RKO (cell line): ENCODE measurements at regions not wholly inside any gene's neighbourhood (a gene's known extent, or its start where the extent isn't known, plus 50 kb on each side); places are given as distances from the start of the nearest gene placed in this dataset.
"Not testable (repeated sequence)": the region's sequence is repeated elsewhere in the genome, so short reads cannot be mapped to it uniquely, and the experiment has no call there.

Experiments used
- DNase-seq: peaks from one replicate; pipeline ENCODE4 v3.0.0-alpha.2; 2016; ENCODE audit warnings: low spot score

- DNase-seq = no peak
These were observed 139.8 kb downstream of the ARRDC3 start for GRCh38 chr5:91243286-91243685.

DNA sequence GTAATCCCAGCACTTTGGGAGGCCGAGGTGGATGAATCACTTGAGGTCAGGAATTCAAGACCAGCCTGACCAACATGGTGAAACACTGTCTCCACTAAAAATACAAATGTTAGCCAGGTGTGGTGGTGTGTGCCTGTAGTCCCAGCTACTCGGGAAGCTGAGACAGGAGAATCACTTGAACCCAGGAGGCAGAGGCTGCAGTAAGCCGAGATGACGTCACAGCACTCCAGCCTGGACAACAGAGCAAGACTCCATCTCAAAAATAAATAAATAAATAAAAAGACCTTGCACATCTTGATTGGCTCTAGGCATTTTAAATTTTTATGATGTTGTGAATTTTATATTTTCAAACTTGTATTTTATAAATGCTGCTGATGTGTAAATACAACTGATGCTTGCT, 141.7 kb downstream of the ARRDC3 start:
- not testable (repeated sequence) for DNase-seq

GRCh38 chr5:91240175-91240574, 142.9 kb downstream of the ARRDC3 start:
- DNase-seq = no peak

- no peak for DNase-seq
These were observed 147.8 kb downstream of the ARRDC3 start for GRCh38 chr5:91235271-91235694.

- DNase-seq = no peak
These were observed 150.6 kb downstream of the ARRDC3 start for GRCh38 chr5:91232523-91232922.

DNA sequence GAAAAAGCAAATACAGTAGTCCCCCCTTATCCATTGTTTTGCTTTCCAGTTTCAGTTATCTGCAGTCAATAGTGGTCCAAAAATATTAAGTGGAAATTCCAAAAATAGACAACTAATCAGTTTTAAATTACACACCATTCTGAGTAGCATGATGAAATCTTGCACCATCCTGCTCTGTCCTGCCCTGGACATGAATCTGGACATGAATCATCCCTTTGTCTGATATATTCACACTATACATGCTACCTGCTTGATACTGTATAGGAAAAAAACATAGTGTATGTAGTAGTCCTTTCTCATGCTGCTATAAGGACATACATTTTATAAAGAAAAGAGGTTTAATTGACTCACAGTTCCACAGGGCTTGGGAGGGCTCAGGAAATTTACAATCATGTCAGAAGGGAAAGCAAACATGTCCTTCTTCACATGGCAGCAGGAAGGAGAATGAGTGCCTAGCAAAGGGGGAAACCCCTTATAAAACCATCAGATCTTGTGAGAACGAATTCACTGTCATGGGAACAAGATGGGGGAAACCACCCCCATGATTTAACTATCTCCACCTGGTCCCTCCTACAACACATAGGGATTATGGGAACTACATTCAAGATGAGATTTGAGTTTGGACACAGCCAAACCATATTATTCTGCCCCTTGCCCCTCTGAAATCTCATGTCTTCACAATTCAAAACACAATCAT, 153.9 kb downstream of the ARRDC3 start:
- peak; percentile 13 for DNase-seq

GRCh38 chr5:91228188-91228587, 154.9 kb downstream of the ARRDC3 start:
- DNase-seq = no peak

- DNase-seq = peak; percentile 19
These were observed 157.1 kb downstream of the ARRDC3 start for GRCh38 chr5:91225848-91226686.

DNA sequence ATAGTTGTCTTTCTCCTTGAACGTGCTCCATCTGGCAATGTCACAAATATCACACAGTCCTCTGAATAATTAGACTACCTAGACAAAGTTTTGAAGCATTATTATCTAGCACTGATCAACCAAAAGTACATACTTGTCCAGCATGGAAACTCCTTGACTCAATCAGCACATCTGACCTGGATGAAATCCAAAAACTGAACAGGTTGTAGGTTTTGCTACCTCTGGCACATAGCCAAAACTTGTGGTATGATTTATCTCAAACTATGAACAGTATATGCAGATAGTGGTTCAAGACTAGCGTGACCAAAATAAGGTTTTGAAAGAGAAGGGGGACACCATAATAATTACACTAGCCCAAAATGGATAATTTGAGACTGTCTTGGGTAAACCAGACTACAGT, 158.1 kb downstream of the ARRDC3 start:
- no peak for DNase-seq

DNA sequence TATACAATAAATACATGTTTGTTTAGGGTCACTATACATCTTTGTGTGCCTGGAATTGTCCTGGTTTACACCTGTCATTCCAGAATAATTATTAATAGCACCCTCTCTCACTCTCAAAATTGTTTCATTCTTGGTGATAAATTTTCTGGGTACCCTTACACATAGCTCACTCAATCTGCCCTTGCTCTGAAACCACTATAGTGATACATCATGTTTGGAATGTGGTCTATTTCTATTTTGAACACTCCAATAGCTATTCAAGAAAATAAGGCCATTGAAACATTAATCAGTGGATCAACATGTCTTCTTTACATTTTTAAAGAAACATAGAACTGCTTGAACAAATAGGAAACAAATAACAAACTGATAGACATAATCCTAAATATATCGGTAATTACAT, 158.7 kb downstream of the ARRDC3 start:
- DNase-seq = no peak

DNA sequence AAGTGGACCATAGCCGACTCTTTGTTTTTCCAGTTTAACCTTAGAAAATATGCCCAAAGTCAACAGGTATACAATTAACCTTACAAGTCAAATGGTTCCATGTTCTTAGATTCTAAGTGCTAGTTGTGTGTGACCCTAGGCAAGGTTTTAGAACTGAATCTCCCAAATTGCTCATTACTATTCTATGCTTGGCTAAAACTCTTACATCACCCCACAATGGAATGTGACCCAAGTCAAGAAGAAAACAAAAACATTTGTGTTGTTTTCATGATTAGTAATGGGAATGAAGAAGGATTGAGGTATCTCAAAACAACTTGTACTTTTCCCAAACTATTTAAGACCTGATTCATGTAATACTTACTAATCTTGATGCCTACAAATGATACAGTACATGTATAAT, 159.2 kb downstream of the ARRDC3 start:
- DNase-seq = no peak

GRCh38 chr5:91222482-91222881, 160.6 kb downstream of the ARRDC3 start:
- no peak for DNase-seq

DNA sequence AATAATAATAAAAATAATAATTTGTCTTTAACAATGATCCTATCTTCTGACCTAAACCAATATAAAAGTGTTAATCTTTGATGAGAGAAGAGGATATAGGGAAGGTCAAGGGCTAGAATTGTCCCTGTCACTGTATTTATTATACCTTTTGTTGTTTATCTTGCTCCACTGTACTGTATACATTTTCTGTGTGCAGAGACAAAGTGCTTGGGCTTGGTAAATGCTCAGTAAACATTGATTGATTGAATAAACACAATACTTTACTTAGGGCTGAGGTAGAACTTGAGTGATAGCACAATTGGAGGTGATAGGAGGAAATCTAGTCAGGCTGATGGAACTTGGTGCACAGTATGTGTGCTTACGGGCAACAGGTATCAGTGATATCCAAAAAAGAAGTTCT, 161.2 kb downstream of the ARRDC3 start:
- DNase-seq = no peak

- peak; percentile 22 for DNase-seq
These were observed 163.2 kb downstream of the ARRDC3 start for GRCh38 chr5:91219803-91220371.

GRCh38 chr5:91219091-91219802, 163.9 kb downstream of the ARRDC3 start:
- no peak for DNase-seq

DNA sequence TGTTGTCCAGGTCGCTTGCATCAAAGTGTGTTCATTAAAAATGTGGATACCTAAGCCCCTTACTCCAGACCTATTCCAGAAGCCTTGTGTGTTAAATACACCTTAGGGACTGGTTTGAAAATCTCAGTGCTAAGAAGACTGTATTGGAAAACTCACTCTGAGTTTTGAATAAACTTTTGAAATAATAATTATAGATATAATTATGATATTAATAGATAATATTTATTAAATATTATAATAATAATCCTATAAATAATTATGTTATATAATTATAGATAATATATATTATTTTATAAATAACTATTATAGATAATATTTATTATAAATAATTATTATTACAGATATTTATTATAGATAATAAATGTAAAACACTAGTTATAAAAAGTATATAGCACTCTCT, 165.3 kb downstream of the ARRDC3 start:
- DNase-seq = no peak

- DNase-seq = no peak
These were observed 168.5 kb downstream of the ARRDC3 start for GRCh38 chr5:91214571-91214970.
